OCI-LY1 (cell line): ENCODE measurements at regions not wholly inside any gene's neighbourhood (a gene's known extent, or its start where the extent isn't known, plus 50 kb on each side); places are given as distances from the start of the nearest gene placed in this dataset.

Experiments used
- CTCF ChIP-seq: fragments of 200-600 bp; sonication (generic), shearing (Covaris generic); IDR thresholded peaks from 2 replicates; pipeline ENCODE4 v1.5.1; 2017; ENCODE audit warnings: mild to moderate bottlenecking, antibody characterized with exemption, low read length, moderate library complexity, mixed read lengths
- EZH2 ChIP-seq: fragments of 200-600 bp; sonication (generic), shearing (Covaris generic); IDR thresholded peaks from 2 replicates; pipeline ENCODE4 v1.8.0; 2017; ENCODE audit warnings: borderline replicate concordance, mixed run types, mild to moderate bottlenecking, antibody characterized with exemption, low read length, moderate library complexity, mixed read lengths

- TF ChIP-seq CTCF (no peak), EZH2 (no peak)
Measured at GRCh38 chr6:163741743-163742363, 327.3 kb downstream of the QKI start.
